ENCODE measurements at regions not wholly inside any gene's neighbourhood (a gene's known extent, or its start where the extent isn't known, plus 50 kb on each side); places are given as distances from the start of the nearest gene placed in this dataset.
"Not testable (repeated sequence)": the region's sequence is repeated elsewhere in the genome, so short reads cannot be mapped to it uniquely, and the experiment has no call there.

DNA sequence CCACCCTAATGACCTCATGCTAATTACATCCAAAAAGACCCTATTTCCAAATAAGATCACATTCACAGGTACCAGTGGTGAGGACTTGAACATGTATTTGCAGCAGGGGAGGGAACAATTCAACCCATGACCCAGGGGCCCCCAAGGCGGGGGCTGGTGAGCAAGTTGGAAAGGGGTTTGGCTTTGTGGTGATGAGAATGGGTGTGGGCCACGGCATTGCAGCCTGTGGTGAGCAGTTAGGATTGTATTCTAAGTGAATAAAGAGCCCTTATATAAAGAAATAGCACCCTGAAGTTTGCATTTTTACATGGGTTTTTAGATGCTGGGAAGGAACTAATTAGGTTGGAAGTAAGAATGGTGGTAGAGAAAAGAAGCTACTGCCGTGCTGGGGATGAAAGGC, 694.2 kb downstream of the EFNB2 start:
- TF ChIP-seq CTCF (conservative IDR thresholded peaks at IDR 0.05; ENCODE audit: low read depth, low read length), result no peak

DNA sequence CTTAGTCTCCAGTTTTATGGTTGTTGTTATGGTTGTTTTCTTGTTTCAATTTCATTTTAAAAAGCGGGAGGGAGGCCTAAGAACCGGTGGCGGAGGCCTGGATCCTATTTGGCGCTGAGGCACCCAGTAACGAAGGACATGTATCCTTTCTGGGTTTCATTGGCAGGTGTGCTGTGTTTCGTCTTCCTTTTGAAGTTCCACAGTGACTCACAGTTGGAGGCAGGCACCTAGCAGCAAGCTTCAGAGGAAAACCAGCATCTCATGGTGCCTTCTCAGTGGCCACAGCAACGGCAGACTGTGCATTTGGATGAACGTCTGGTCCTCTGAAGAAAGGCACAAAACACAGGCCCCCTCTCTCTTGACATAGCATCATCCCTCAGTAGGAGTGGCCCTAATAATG, 697.2 kb downstream of the EFNB2 start:
- no peak for TF ChIP-seq CTCF (conservative IDR thresholded peaks at IDR 0.05; ENCODE audit: low read depth, low read length)
- no peak overlapping the region for H3K4me3 ChIP-seq (ENCODE audit: low read length)
- DNase-seq (ENCODE audit: low read depth), result no peak

More for the DNA sequence above, 694.2 kb downstream of the EFNB2 start:
- no peak for DNase-seq (ENCODE audit: low read depth)
- H3K4me3 ChIP-seq (ENCODE audit: low read length), result no peak overlapping the region

GRCh38 chr13:105837295-105837694, 698.2 kb downstream of the EFNB2 start:
- DNase-seq (ENCODE audit: low read depth); H3K4me3 ChIP-seq (ENCODE audit: low read length): not testable (repeated sequence)

GRCh38 chr13:105830821-105831220, 704.6 kb downstream of the EFNB2 start:
- no peak for TF ChIP-seq CTCF (conservative IDR thresholded peaks at IDR 0.05; ENCODE audit: low read depth, low read length)
- DNase-seq (ENCODE audit: low read depth), result no peak

GRCh38 chr13:105827111-105827809, 708.2 kb downstream of the EFNB2 start:
- no peak overlapping the region for H3K4me3 ChIP-seq (ENCODE audit: low read length)
- TF ChIP-seq CTCF (conservative IDR thresholded peaks at IDR 0.05; ENCODE audit: low read depth, low read length), result no peak
- DNase-seq (ENCODE audit: low read depth), result no peak

More at GRCh38 chr13:105830821-105831220, 704.6 kb downstream of the EFNB2 start:
- no peak overlapping the region for H3K4me3 ChIP-seq (ENCODE audit: low read length)

- no peak overlapping the region for H3K4me3 ChIP-seq (ENCODE audit: low read length)
- no peak for DNase-seq (ENCODE audit: low read depth)
- no peak for TF ChIP-seq CTCF (conservative IDR thresholded peaks at IDR 0.05; ENCODE audit: low read depth, low read length)
Observed at GRCh38 chr13:105825071-105825470, 710.4 kb downstream of the EFNB2 start.

DNA sequence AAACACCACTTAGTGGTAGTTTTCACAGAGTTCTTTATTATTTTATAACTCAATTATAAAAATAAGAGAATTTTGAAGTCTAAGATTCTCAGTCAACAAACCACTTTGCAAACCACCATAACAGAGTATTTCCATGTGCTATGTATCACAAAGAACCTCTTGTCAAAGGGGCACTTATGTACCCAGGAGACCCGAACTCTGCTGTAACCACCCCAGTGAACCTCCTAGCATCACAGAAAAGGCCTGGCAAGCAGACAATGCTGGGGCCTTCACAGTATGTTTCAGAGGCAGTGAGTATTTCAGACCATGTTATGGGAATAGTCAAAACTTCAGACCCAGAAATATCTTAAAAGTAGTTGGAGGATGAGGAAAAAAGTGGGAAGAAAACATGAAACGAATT, 714.1 kb downstream of the EFNB2 start:
- TF ChIP-seq CTCF (conservative IDR thresholded peaks at IDR 0.05; ENCODE audit: low read depth, low read length), result no peak

More for the DNA sequence above, 714.1 kb downstream of the EFNB2 start:
- DNase-seq (ENCODE audit: low read depth), result no peak
- H3K4me3 ChIP-seq (ENCODE audit: low read length), result no peak overlapping the region

Measured in retinal pigment epithelial cell (primary cell).